DND-41 (cell line): ENCODE measurements at regions not wholly inside any gene's neighbourhood (a gene's known extent, or its start where the extent isn't known, plus 50 kb on each side); places are given as distances from the start of the nearest gene placed in this dataset.

Source experiments
- ATAC-seq: fragments of 200-7000 bp; cut with Tn5 transposase; 3 replicates; pipeline ENCODE4 v1.9.1; 2021; ENCODE audit warnings: low read depth; ENCODE audit not compliant: insufficient read depth
- DNase-seq: peaks from one replicate; pipeline ENCODE4 v3.0.0-alpha.2; 2020
- H2AFZ ChIP-seq: 2 replicates; pipeline ENCODE4 v1.6.0; 2012; ENCODE audit warnings: low read depth, low read length
- H3K27ac ChIP-seq: 2 replicates; pipeline ENCODE4 v1.5.1; 2012; ENCODE audit warnings: low read length, inconsistent platforms
- H3K27me3 ChIP-seq: fragments of 200-600 bp; sonication (generic); 2 replicates; pipeline ENCODE4 v1.6.0; 2012; ENCODE audit warnings: low read length, mild to moderate bottlenecking, inconsistent platforms; ENCODE audit not compliant: insufficient read depth, poor library complexity
- H3K36me3 ChIP-seq: 2 replicates; pipeline ENCODE4 v1.5.1; 2012; ENCODE audit warnings: low read length, inconsistent platforms; ENCODE audit not compliant: insufficient read depth
- H3K4me1 ChIP-seq: 2 replicates; pipeline ENCODE4 v1.5.1; 2012; ENCODE audit warnings: mild to moderate bottlenecking, low read length; ENCODE audit not compliant: insufficient read depth
- H3K4me2 ChIP-seq: 2 replicates; pipeline ENCODE4 v1.6.0; 2012; ENCODE audit warnings: mild to moderate bottlenecking, moderate library complexity, low read length, inconsistent platforms; ENCODE audit not compliant: insufficient read depth
- H3K4me3 ChIP-seq, 2 experiments: fragments of 200-600 bp in 1 of 2; shearing (Covaris generic) in 1 of 2; 2 replicates each; pipeline ENCODE4 v1.5.1; 2012 to 2016; ENCODE audit warnings: inconsistent platforms in 2 of 2, low read length in 2 of 2, mild to moderate bottlenecking in 2 of 2, low read depth in 1 of 2, moderate library complexity in 1 of 2
- H3K79me2 ChIP-seq: 2 replicates; pipeline ENCODE4 v1.6.0; 2012; ENCODE audit warnings: low read length, inconsistent platforms; ENCODE audit not compliant: insufficient read depth
- H3K9ac ChIP-seq: 2 replicates; pipeline ENCODE4 v1.6.0; 2012; ENCODE audit warnings: low read depth, mild to moderate bottlenecking, inconsistent platforms, low read length, moderate library complexity
- H3K9me3 ChIP-seq: 2 replicates; pipeline ENCODE4 v1.5.1; 2012; ENCODE audit warnings: low read length, moderate library complexity, mild to moderate bottlenecking, inconsistent platforms; ENCODE audit not compliant: insufficient read depth, severe bottlenecking
- H4K20me1 ChIP-seq: 2 replicates; pipeline ENCODE4 v1.6.0; 2012; ENCODE audit warnings: low read length; ENCODE audit not compliant: insufficient read depth
- CTCF ChIP-seq: IDR thresholded peaks from 2 replicates; pipeline ENCODE4 v1.5.1; 2012; ENCODE audit warnings: borderline replicate concordance, low read length, moderate library complexity, mild to moderate bottlenecking; ENCODE audit not compliant: poor library complexity, severe bottlenecking; ENCODE audit errors: extremely low read depth
- EZH2 ChIP-seq: IDR thresholded peaks from 3 replicates; pipeline ENCODE4 v1.6.1; 2012; ENCODE audit warnings: borderline replicate concordance, low read depth, mild to moderate bottlenecking, moderate library complexity, low read length, inconsistent platforms; ENCODE audit not compliant: severe bottlenecking

GRCh38 chr9:31251386-31251785 lies 1133.1 kb upstream of the ACO1 start:
- H3K36me3 ChIP-seq = no peaks in the 10 kb centered on the region
- H3K79me2 ChIP-seq = no peaks in the 10 kb centered on the region
- H3K27ac ChIP-seq = no peak overlapping the region
- no peaks in the 10 kb centered on the region for H3K9me3 ChIP-seq
- H3K4me3 ChIP-seq = no peak overlapping the region
- ATAC-seq = no peak
- no peaks in the 10 kb centered on the region for H4K20me1 ChIP-seq
- TF ChIP-seq EZH2 = no peak
- TF ChIP-seq CTCF = no peak
- H3K4me1 ChIP-seq = no peaks in the 10 kb centered on the region
- H3K9ac ChIP-seq = no peak overlapping the region
- H3K4me2 ChIP-seq = no peak overlapping the region
- no peak for DNase-seq
- no peak overlapping the region for H2AFZ ChIP-seq
- H3K27me3 ChIP-seq = no peaks in the 10 kb centered on the region

- Histone ChIP-seq H3K9me3 (no peaks in the 10 kb centered on the region), H2AFZ (no peak overlapping the region), H3K36me3 (no peaks in the 10 kb centered on the region), H4K20me1 (no peaks in the 10 kb centered on the region), H3K9ac (no peak overlapping the region), H3K4me3 (no peak overlapping the region), H3K27ac (no peak overlapping the region), H3K4me2 (no peak overlapping the region), H3K79me2 (no peaks in the 10 kb centered on the region), H3K4me1 (no peaks in the 10 kb centered on the region), H3K27me3 (no peaks in the 10 kb centered on the region)
- TF ChIP-seq CTCF = no peak
- no peak for TF ChIP-seq EZH2
- DNase-seq (no peak), ATAC-seq (no peak)
Observed at GRCh38 chr9:31253800-31254762, 1130.4 kb upstream of the ACO1 start.

DNA sequence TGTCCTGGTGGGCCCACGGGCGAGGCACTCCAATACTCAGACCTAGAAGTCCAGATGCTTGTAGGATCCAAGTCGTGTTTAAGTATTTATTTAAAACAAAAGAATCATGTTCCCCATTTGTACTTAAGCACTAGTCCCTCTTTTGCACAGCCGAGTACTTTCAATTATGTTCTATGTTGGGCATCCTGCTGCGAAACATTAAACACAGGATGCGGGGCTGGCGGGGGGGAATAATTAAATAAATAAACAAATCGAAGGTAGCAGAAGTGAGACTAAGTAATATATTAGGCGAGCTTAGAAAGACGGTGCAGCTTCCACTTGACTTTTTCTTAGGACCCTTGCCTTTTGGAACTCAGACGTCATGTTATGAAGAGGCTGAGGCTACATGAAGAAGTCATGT lies 1129.2 kb upstream of the ACO1 start:
- H3K4me1 ChIP-seq = no peaks in the 10 kb centered on the region
- ATAC-seq = no peak
- no peak for TF ChIP-seq CTCF
- TF ChIP-seq EZH2 = no peak
- H3K9me3 ChIP-seq = no peaks in the 10 kb centered on the region
- H4K20me1 ChIP-seq = no peaks in the 10 kb centered on the region
- H3K79me2 ChIP-seq = no peaks in the 10 kb centered on the region
- DNase-seq = no peak
- no peak overlapping the region for H2AFZ ChIP-seq
- no peak overlapping the region for H3K9ac ChIP-seq
- no peaks in the 10 kb centered on the region for H3K36me3 ChIP-seq
- no peak overlapping the region for H3K27ac ChIP-seq
- H3K4me3 ChIP-seq = no peak overlapping the region
- no peak overlapping the region for H3K4me2 ChIP-seq
- H3K27me3 ChIP-seq = no peaks in the 10 kb centered on the region
